Colon (tissue), 2 donors: ENCODE measurements at regions not wholly inside any gene's neighbourhood (a gene's known extent, or its start where the extent isn't known, plus 50 kb on each side); places are given as distances from the start of the nearest gene placed in this dataset.

Experiments used
- FAIRE-seq: peaks from 2 replicates; lab custom pipeline; 2012; peaks lifted over from hg19 to GRCh38; lab: Jason Lieb, UNC
- donor health status: control.
- donor health status: control.

DNA sequence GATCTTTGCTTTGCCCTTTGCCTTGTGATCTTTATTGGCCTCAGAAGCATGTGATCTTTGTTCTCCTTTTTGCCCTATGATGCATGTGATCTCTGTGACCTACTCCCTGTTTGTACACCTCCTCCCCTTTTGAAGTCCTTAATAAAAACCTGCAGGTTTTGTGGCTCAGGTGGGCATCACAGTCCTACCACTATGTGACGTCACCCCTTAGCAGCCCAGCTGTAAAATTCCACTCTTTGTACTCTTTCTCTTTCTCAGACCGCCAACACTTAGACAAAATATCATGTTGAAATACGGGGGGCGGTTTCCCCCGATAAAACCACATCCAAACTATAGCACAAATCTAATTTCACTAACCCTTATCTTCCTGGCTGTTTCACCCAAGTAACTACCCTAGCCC lies 76.7 kb upstream of the RAPGEF4 start:
- no peak for FAIRE-seq

DNA sequence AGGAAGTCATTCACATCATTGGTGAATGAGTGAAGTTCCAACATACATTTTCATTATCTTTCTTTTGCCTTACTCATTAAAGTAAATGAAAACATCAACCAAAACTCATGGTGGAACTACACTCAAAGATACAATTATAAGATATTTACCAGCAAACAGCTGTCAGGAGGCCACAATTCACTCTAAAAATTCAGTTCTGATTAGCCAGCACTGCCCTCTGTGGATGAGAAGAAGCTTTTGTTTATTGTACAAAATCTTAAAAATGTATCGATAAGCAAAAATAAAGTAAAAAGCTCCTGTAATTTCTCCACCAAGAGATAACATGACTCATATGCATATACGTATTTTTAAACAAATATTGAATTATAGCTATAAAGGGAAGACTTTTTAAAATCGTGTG lies 73.5 kb upstream of the RAPGEF4 start:
- FAIRE-seq, result no peak

DNA sequence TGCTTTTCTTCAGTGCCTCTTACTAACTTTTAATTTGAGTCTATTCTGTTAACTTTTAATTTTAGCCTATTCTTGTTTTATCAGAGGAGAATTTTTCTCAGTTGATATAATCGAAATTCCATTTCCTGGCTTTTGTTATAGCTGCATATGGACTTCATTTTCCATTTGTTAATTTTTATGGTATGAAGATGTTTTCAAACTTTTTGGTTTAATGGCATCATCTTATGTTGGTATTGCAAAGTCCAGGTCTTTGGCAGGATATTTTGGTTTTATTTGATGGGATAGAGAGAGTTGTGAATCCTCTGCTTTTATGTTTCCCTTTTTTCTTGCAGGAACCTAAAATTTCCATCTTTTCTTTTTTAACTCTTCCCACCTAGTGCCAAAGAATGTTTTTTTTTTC lies 70.9 kb upstream of the RAPGEF4 start:
- FAIRE-seq, result no peak

GRCh38 chr2:172667581-172668325 lies 67.9 kb upstream of the RAPGEF4 start:
- no peak for FAIRE-seq

GRCh38 chr2:172671501-172671900 lies 64.1 kb upstream of the RAPGEF4 start:
- FAIRE-seq, result peak; percentile 21

DNA sequence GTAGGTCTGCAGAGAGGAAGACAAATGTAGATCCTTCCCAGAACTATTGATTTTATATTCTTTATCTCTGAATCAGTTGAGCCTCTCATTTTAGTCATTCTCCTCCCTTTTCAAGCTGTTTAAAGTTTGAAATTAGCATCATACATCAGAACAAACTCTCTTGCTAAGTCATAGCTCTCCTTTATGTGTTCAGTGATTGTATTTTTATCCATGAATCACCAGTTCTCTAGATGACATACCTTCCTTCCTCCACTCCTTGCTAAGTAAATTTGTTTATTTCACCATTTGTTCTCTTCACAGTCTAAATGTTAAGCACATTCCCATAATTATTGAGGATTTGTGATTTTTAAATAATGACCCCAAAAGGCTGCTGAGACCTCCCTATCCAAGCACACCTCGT lies 63.5 kb upstream of the RAPGEF4 start:
- no peak for FAIRE-seq

- no peak for FAIRE-seq
These were observed 62.5 kb upstream of the RAPGEF4 start for GRCh38 chr2:172673056-172673683.

GRCh38 chr2:172674034-172674967 lies 61.3 kb upstream of the RAPGEF4 start:
- no peak for FAIRE-seq

GRCh38 chr2:172674968-172675303 lies 60.7 kb upstream of the RAPGEF4 start:
- no peak for FAIRE-seq

DNA sequence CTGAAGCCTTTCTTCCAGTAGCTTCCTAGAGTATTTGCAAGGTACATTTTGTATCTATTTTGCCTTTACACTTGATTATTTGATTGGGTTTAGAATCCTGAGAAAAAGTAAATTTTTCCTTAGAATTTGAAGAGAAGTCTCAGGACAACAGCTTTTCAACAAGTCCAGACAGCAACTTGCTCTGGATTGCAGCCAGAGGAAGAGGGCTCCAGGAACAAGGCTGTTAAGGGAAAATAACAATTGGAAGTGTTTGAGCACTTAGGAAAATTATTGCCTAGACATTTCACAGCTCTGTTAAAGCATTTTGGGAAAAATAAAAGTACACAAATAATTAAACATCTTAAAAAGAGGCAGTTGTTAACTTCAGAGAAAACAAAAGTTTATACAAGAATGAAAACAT lies 58.3 kb upstream of the RAPGEF4 start:
- FAIRE-seq, result no peak

DNA sequence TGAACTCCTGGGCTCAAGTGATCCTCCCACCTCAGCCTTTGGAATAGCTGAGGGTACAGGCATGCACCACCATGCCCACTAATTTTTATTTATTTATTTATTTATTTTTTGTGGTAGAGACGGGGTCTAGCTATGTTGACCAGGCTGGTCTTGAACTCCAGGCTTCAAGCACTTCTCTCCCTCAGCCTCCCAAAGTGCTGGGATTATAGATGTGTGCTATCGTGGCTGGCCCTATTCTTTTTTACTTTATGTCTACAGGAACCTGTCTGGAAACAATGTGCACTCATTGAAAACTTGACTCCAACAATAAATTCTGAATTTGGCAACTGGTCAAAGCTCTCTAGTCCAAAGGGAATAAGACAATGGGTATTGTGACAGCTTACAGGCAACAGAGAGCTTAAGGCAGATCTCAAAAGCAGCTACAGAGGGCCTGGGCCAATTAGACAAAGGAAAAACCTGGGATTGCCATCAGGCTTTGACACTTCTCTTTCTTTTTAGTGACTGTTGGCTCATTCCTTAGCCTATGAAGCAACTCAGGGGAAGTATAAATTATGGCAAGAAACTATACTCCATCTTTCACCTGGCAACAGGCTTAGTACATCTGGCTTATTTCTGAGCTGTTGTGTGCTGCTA lies 55.1 kb upstream of the RAPGEF4 start:
- FAIRE-seq, result no peak

- no peak for FAIRE-seq
These were observed 50.2 kb upstream of the RAPGEF4 start for GRCh38 chr2:172685467-172685866.
